ENCODE measurements at regions not wholly inside any gene's neighbourhood (a gene's known extent, or its start where the extent isn't known, plus 50 kb on each side); places are given as distances from the start of the nearest gene placed in this dataset.

GRCh38 chr12:24025153-24025798, 75.8 kb upstream of the SOX5 start (continued):
- TF ChIP-seq CREM (IDR thresholded peaks at IDR 0.05) (peak; percentile 33; the same call in 1 of the 2 replicates), CREM (CRISPR knock-in tag; IDR thresholded peaks at IDR 0.05) (no peak), AHDC1 (CRISPR knock-in tag; IDR thresholded peaks at IDR 0.05; ENCODE audit: borderline replicate concordance) (peak; percentile 86; the same call in 1 of the 2 replicates), ZNF256 (CRISPR knock-in tag; conservative IDR thresholded peaks at IDR 0.05) (no peak), ZNF773 (CRISPR knock-in tag; IDR thresholded peaks at IDR 0.05; ENCODE audit: borderline replicate concordance) (no peak), CTCF (CRISPR knock-in tag; IDR thresholded peaks at IDR 0.05) (peak; percentile 54), FOXO1 (CRISPR knock-in tag; IDR thresholded peaks at IDR 0.05) (peak; percentile 62; the same call in 1 of the 2 replicates), MIXL1 (CRISPR knock-in tag; IDR thresholded peaks at IDR 0.05) (peak; percentile 13; the same call in 1 of the 2 replicates), ZFP1 (CRISPR knock-in tag; IDR thresholded peaks at IDR 0.05) (peak; percentile 42; the same call in 1 of the 2 replicates), ISL2 (CRISPR knock-in tag; IDR thresholded peaks at IDR 0.05) (peak; percentile 75; the same call in 1 of the 2 replicates), BHLHE40 (IDR thresholded peaks at IDR 0.05; ENCODE audit: low read length) (no peak), TCF7 (IDR thresholded peaks at IDR 0.05; ENCODE audit: low read depth) (peak; percentile 25; the same call in 1 of the 2 replicates), THAP11 (CRISPR knock-in tag; IDR thresholded peaks at IDR 0.05) (peak; percentile 41; the same call in 1 of the 2 replicates), THRA (CRISPR knock-in tag; IDR thresholded peaks at IDR 0.05; ENCODE audit: borderline replicate concordance) (peak; percentile 24; the same call in 1 of the 2 replicates), KMT2A (CRISPR knock-in tag; IDR thresholded peaks at IDR 0.05) (peak; percentile 31; the same call in 1 of the 2 replicates), FOXK1 (CRISPR knock-in tag; IDR thresholded peaks at IDR 0.05; ENCODE audit: borderline replicate concordance, low read depth) (peak; percentile 80), ZNF451 (CRISPR knock-in tag; IDR thresholded peaks at IDR 0.05) (no peak)

Measured in HepG2 (cell line).